Neural crest cell (in vitro differentiated cells): ENCODE measurements at regions not wholly inside any gene's neighbourhood (a gene's known extent, or its start where the extent isn't known, plus 50 kb on each side); places are given as distances from the start of the nearest gene placed in this dataset.
A peak's percentile ranks its signal among the peaks of the same experiment; 100 is the strongest.

Experiments
- DNase-seq: peaks from one replicate; pipeline ENCODE4 v3.0.0; 2021; ENCODE audit warnings: low read depth, mixed read lengths, low spot score
- H3K27ac Mint-ChIP-seq: one replicate; pipeline ENCODE4 v1.8.0; 2021; ENCODE audit warnings: mild to moderate bottlenecking, mixed read lengths; ENCODE audit not compliant: unreplicated experiment
- H3K27me3 Mint-ChIP-seq: 2 replicates; pipeline ENCODE4 v1.8.0; 2021; ENCODE audit warnings: low read depth, mild to moderate bottlenecking, mixed read lengths
- H3K36me3 Mint-ChIP-seq: 2 replicates; pipeline ENCODE4 v1.8.0; 2021; ENCODE audit warnings: low read depth, mild to moderate bottlenecking, mixed read lengths
- H3K4me1 Mint-ChIP-seq: 2 replicates; pipeline ENCODE4 v1.8.0; 2021; ENCODE audit warnings: mixed read lengths
- H3K4me3 Mint-ChIP-seq: one replicate; pipeline ENCODE4 v1.8.0; 2021; ENCODE audit warnings: mild to moderate bottlenecking, mixed read lengths
- H3K9me3 Mint-ChIP-seq: 2 replicates; pipeline ENCODE4 v1.8.0; 2021; ENCODE audit warnings: mixed read lengths
- CTCF ChIP-seq: fragments of 200-600 bp; sonication (generic); conservative IDR thresholded peaks from 2 replicates; pipeline ENCODE4 v1.5.0; 2021; ENCODE audit warnings: antibody characterized with exemption, mild to moderate bottlenecking

- H3K9me3 Mint-ChIP-seq, result peaks cover 3% of the 10 kb centered on the region
- no peak overlapping the region for H3K4me3 Mint-ChIP-seq
- no peak for DNase-seq
- TF ChIP-seq CTCF, result no peak
- no peaks in the 10 kb centered on the region for H3K4me1 Mint-ChIP-seq
- no peaks in the 10 kb centered on the region for H3K36me3 Mint-ChIP-seq
- no peaks in the 10 kb centered on the region for H3K27me3 Mint-ChIP-seq
- H3K27ac Mint-ChIP-seq, result no peak overlapping the region
Observed at GRCh38 chr12:18008642-18009041, 81.4 kb downstream of the RERGL start.

- no peaks in the 10 kb centered on the region for H3K27me3 Mint-ChIP-seq
- peaks cover 8% of the 10 kb centered on the region for H3K36me3 Mint-ChIP-seq
- no peaks in the 10 kb centered on the region for H3K4me1 Mint-ChIP-seq
- no peak overlapping the region for H3K27ac Mint-ChIP-seq
- no peak overlapping the region for H3K4me3 Mint-ChIP-seq
- TF ChIP-seq CTCF, result no peak
- peaks cover 18% of the 10 kb centered on the region for H3K9me3 Mint-ChIP-seq
- DNase-seq, result no peak
Observed at GRCh38 chr12:17999174-17999801, 90.7 kb downstream of the RERGL start.

- peak; percentile 99 for TF ChIP-seq CTCF
- no peaks in the 10 kb centered on the region for H3K9me3 Mint-ChIP-seq
- H3K27ac Mint-ChIP-seq, result no peak overlapping the region
- DNase-seq, result peak; percentile 67
- H3K4me3 Mint-ChIP-seq, result no peak overlapping the region
- H3K27me3 Mint-ChIP-seq, result no peaks in the 10 kb centered on the region
- H3K4me1 Mint-ChIP-seq, result no peaks in the 10 kb centered on the region
- H3K36me3 Mint-ChIP-seq, result no peaks in the 10 kb centered on the region
Observed at GRCh38 chr12:17992002-17992656, 97.9 kb downstream of the RERGL start.

GRCh38 chr12:17982556-17982955, 107.4 kb downstream of the RERGL start:
- Mint-ChIP-seq H3K9me3 (no peaks in the 10 kb centered on the region), H3K4me1 (no peaks in the 10 kb centered on the region), H3K27me3 (no peaks in the 10 kb centered on the region), H3K27ac (no peak overlapping the region), H3K36me3 (no peaks in the 10 kb centered on the region), H3K4me3 (no peak overlapping the region)
- DNase-seq, result no peak
- TF ChIP-seq CTCF, result no peak

GRCh38 chr12:17976202-17976601, 113.8 kb downstream of the RERGL start:
- no peak overlapping the region for H3K27ac Mint-ChIP-seq
- DNase-seq, result no peak
- no peaks in the 10 kb centered on the region for H3K36me3 Mint-ChIP-seq
- H3K9me3 Mint-ChIP-seq, result no peaks in the 10 kb centered on the region
- no peaks in the 10 kb centered on the region for H3K27me3 Mint-ChIP-seq
- H3K4me1 Mint-ChIP-seq, result no peaks in the 10 kb centered on the region
- peak; percentile 55 for TF ChIP-seq CTCF
- H3K4me3 Mint-ChIP-seq, result no peak overlapping the region
